HepG2 (cell line): ENCODE measurements at regions not wholly inside any gene's neighbourhood (a gene's known extent, or its start where the extent isn't known, plus 50 kb on each side); places are given as distances from the start of the nearest gene placed in this dataset.

Experiments used
- ATAC-seq: fragments of 200-7000 bp; cut with Tn5 transposase; 3 replicates; pipeline ENCODE4 v1.9.1; 2020; ENCODE audit warnings: mild to moderate bottlenecking, moderate library complexity
- BruUV-seq: library from RNA; stranded (reverse); fragments of 400-500 nt; replicated peaks from 2 replicates; lab custom pipeline; 2021; lab: Mats Ljungman, UMichigan
- CTCF ChIA-PET: fragments of 300-600 bp; formaldehyde crosslinking; extraction: SDS; loops from one replicate; lab custom pipeline; 2021; ENCODE audit warnings: low total read pairs, inconsistent platforms, low intra/inter-chr PET ratio; lab: Yijun Ruan, JAX
- POLR2A ChIA-PET: fragments of 350-600 bp; sonication (Branson Sonifier 250); formaldehyde crosslinking; loops from one replicate; lab custom pipeline; 2020; ENCODE audit warnings: antibody characterized with exemption, inconsistent platforms; lab: Yijun Ruan, JAX
- DNase-seq: peaks from one replicate; pipeline ENCODE4 v3.0.0-alpha.2; 2015; ENCODE audit warnings: low spot score
- FAIRE-seq: peaks from 3 replicates; lab custom pipeline; 2011; peaks lifted over from hg19 to GRCh38; lab: Jason Lieb, UNC
- H2AFZ ChIP-seq: one replicate; pipeline ENCODE4 v1.6.1; 2011; ENCODE audit warnings: low read length, inconsistent platforms
- H3K27ac ChIP-seq: fragments of 300-600 bp; 3 replicates; pipeline ENCODE4 v1.8.0; 2011; ENCODE audit warnings: mixed run types, mild to moderate bottlenecking, mixed read lengths, low read length, inconsistent platforms; ENCODE audit not compliant: insufficient read depth; ENCODE audit errors: extremely low read length
- H3K27me3 ChIP-seq, 2 experiments: fragments of 200-600 bp in 1 of 2; 2 replicates in 1 of 2; 3 replicates in 1 of 2; pipeline versions ENCODE4 v1.6.0 to v1.8.0; 2011; ENCODE audit warnings: low read length in 2 of 2, mild to moderate bottlenecking in 2 of 2, moderate library complexity in 2 of 2, inconsistent platforms in 1 of 2; ENCODE audit not compliant: insufficient read depth in 2 of 2, control insufficient read depth in 1 of 2
- H3K36me3 ChIP-seq, 2 experiments: fragments of 200-600 bp in 1 of 2; replicated peaks in 1 of 2; 2 replicates in 1 of 2; 3 replicates in 1 of 2; pipeline versions ENCODE4 v1.5.1 to v1.8.0; 2011; ENCODE audit warnings: low read length in 2 of 2, inconsistent platforms in 1 of 2; ENCODE audit not compliant: insufficient read depth in 2 of 2, control insufficient read depth in 1 of 2
- H3K4me1 ChIP-seq: 2 replicates; pipeline ENCODE4 v1.5.1; 2012; ENCODE audit warnings: low read length, inconsistent platforms; ENCODE audit not compliant: insufficient read depth
- H3K4me2 ChIP-seq: 2 replicates; pipeline ENCODE4 v1.6.0; 2011; ENCODE audit warnings: low read depth, low read length, inconsistent platforms
- H3K4me3 ChIP-seq, 3 experiments: fragments of 200-600 bp in 1 of 3; sonication (generic), shearing (Covaris generic) in 1 of 3; replicated peaks in 1 of 3; 2 replicates each; pipeline ENCODE4 v1.5.1; 2011 to 2016; ENCODE audit warnings: low read length in 3 of 3, inconsistent platforms in 2 of 3, low read depth in 2 of 3, mild to moderate bottlenecking in 2 of 3, control low read depth in 1 of 3, mixed read lengths in 1 of 3; ENCODE audit not compliant: insufficient read depth in 1 of 3
- H3K79me2 ChIP-seq: one replicate; pipeline ENCODE4 v1.6.1; 2011; ENCODE audit warnings: low read length, inconsistent platforms; ENCODE audit not compliant: insufficient read depth
- H3K9ac ChIP-seq: 2 replicates; pipeline ENCODE4 v1.6.0; 2011; ENCODE audit warnings: mild to moderate bottlenecking, low read depth, low read length, inconsistent platforms; ENCODE audit not compliant: insufficient read depth
- H3K9me3 ChIP-seq: 2 replicates; pipeline ENCODE4 v1.5.1; 2012; ENCODE audit warnings: mild to moderate bottlenecking, low read length
- H4K20me1 ChIP-seq: 2 replicates; pipeline ENCODE4 v1.6.0; 2011; ENCODE audit warnings: inconsistent platforms, mild to moderate bottlenecking, low read length, moderate library complexity; ENCODE audit not compliant: insufficient read depth
- ATF7-NPFF ChIP-seq: sonication (generic); formaldehyde crosslinking; IDR thresholded peaks from 2 replicates; pipeline ENCODE4 v1.8.1; 2023; ENCODE audit warnings: mild to moderate bottlenecking, low read depth, missing genetic modification reagents, moderate library complexity
- HCFC1 ChIP-seq: fragments of 150-350 bp; IDR thresholded peaks from 2 replicates; pipeline ENCODE4 v1.6.1; 2014; ENCODE audit warnings: low read depth, low read length
- KLF15 ChIP-seq: sonication (generic); formaldehyde crosslinking; IDR thresholded peaks from 2 replicates; pipeline ENCODE4 v1.8.1; 2023; ENCODE audit warnings: borderline replicate concordance, mild to moderate bottlenecking, inconsistent platforms, missing genetic modification reagents, mixed read lengths
- KMT2B ChIP-seq: IDR thresholded peaks from 2 replicates; pipeline ENCODE4 v1.6.1; 2016; ENCODE audit warnings: missing genetic modification reagents, missing compliant biosample characterization
- RARG ChIP-seq: sonication (generic); formaldehyde crosslinking; IDR thresholded peaks from 2 replicates; pipeline ENCODE4 v1.4.0; 2020; ENCODE audit warnings: low read depth, mild to moderate bottlenecking, missing genetic modification reagents
- REXO4 ChIP-seq: sonication (generic); formaldehyde crosslinking; IDR thresholded peaks from 2 replicates; pipeline ENCODE4 v1.8.0; 2022; ENCODE audit warnings: missing genetic modification reagents, mild to moderate bottlenecking, borderline replicate concordance
- RFX5 ChIP-seq: IDR thresholded peaks from 2 replicates; pipeline ENCODE4 v1.6.1; 2011; ENCODE audit warnings: low read depth, low read length, improper control_type of control experiment
- TEAD2 ChIP-seq: sonication (generic); formaldehyde crosslinking; IDR thresholded peaks from 2 replicates; pipeline ENCODE4 v1.9.0; 2021; ENCODE audit warnings: missing genetic modification reagents
- ZBTB20 ChIP-seq: sonication (generic); formaldehyde crosslinking; IDR thresholded peaks from 2 replicates; pipeline ENCODE4 v1.8.1; 2023; ENCODE audit warnings: missing genetic modification reagents, low read depth, mild to moderate bottlenecking, borderline replicate concordance
- ZNF552 ChIP-seq: sonication (generic); formaldehyde crosslinking; IDR thresholded peaks from 2 replicates; pipeline ENCODE4 v1.9.0; 2022; ENCODE audit warnings: missing genetic modification reagents, mild to moderate bottlenecking, borderline replicate concordance
- WGBS: methylation state at CpG from one replicate; pipeline ENCODE4 v1.1.6; 2017; ENCODE audit warnings: low lambda C conversion rate; 5-methylcytosine and 5-hydroxymethylcytosine counted together
- in situ Hi-C: cut with HindIII; loops from 2 replicates; pipeline ENCODE4 v1.10.0; 2017; ENCODE audit warnings: low pct_unique_long_range_greater_than_20kb; ENCODE audit not compliant: extremely low pct_ligation_motif_present
- intact Hi-C: fragments of 100-400 bp; cut with micrococcal nuclease; formaldehyde crosslinking; loops from one replicate; pipeline ENCODE4 v1.10.0; 2022; ENCODE audit not compliant: unreplicated experiment
- TF ChIP-seq, protein P1 (sequence below), 2 experiments: sonication (generic) in 1 of 2; formaldehyde crosslinking in 1 of 2; IDR thresholded peaks; 2 replicates each; pipeline versions ENCODE4 v1.5.1 to v1.6.1; 2011 to 2020; ENCODE audit warnings: borderline replicate concordance in 1 of 2, low read depth in 1 of 2, low read length in 1 of 2, mild to moderate bottlenecking in 1 of 2, missing genetic modification reagents in 1 of 2, moderate library complexity in 1 of 2
- TF ChIP-seq, protein P2 (sequence below): sonication (generic); formaldehyde crosslinking; IDR thresholded peaks from 2 replicates; pipeline ENCODE4 v1.8.0; 2022; ENCODE audit warnings: missing genetic modification reagents, low read depth, mild to moderate bottlenecking, borderline replicate concordance
- TF ChIP-seq, protein P3 (sequence below): sonication (generic); formaldehyde crosslinking; IDR thresholded peaks from 2 replicates; pipeline ENCODE4 v1.8.0; 2022; ENCODE audit warnings: missing genetic modification reagents, mild to moderate bottlenecking, moderate library complexity, borderline replicate concordance
- TF ChIP-seq, protein P4 (sequence below): sonication (generic); formaldehyde crosslinking; IDR thresholded peaks from 2 replicates; pipeline ENCODE4 v1.5.0; 2020; ENCODE audit warnings: mild to moderate bottlenecking, missing genetic modification reagents

DNA sequence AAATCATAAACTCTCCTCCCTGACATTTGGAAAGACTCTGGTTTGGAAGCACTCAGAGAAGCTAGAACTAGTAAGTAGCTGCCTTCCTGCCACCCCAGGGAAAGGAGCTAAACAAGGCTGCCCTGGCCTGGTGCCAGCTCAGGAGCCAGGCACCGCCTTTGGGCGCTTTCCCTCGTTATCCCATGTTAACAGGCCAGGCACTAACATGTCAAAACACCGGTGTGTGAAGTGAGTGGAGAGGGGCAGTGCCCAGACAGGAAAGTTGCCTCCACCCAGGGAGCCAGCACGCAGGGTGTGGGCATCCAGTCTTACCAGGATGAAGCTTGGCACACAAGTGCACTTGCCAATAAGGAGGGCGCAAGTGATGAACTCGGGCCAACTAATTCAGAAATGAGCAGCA, 346.8 kb downstream of the RRAGC start (continued):
- TF ChIP-seq KLF15 (CRISPR knock-in tag) (no peak), REXO4 (CRISPR knock-in tag) (no peak), HCFC1 (no peak), RARG (CRISPR knock-in tag) (no peak), TEAD2 (CRISPR knock-in tag) (no peak), ATF7-NPFF (no peak), RFX5 (no peak)
- TF ChIP-seq, protein P1, sequence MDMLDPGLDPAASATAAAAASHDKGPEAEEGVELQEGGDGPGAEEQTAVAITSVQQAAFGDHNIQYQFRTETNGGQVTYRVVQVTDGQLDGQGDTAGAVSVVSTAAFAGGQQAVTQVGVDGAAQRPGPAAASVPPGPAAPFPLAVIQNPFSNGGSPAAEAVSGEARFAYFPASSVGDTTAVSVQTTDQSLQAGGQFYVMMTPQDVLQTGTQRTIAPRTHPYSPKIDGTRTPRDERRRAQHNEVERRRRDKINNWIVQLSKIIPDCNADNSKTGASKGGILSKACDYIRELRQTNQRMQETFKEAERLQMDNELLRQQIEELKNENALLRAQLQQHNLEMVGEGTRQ (IDR thresholded peaks at IDR 0.05; ENCODE audit: low read depth, low read length), result no peak
- TF ChIP-seq, protein P1 (CRISPR knock-in tag; IDR thresholded peaks at IDR 0.05; ENCODE audit: borderline replicate concordance), result no peak
- TF ChIP-seq, protein P2, sequence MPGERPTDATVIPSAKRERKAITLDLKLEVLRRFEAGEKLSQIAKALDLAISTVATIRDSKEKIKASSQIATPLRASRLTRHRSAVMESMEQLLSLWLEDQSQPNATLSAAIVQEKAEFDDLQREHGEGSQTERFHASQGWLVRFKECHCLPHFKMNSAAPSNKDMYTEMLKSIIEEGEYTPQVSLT (CRISPR knock-in tag), result no peak

DNA sequence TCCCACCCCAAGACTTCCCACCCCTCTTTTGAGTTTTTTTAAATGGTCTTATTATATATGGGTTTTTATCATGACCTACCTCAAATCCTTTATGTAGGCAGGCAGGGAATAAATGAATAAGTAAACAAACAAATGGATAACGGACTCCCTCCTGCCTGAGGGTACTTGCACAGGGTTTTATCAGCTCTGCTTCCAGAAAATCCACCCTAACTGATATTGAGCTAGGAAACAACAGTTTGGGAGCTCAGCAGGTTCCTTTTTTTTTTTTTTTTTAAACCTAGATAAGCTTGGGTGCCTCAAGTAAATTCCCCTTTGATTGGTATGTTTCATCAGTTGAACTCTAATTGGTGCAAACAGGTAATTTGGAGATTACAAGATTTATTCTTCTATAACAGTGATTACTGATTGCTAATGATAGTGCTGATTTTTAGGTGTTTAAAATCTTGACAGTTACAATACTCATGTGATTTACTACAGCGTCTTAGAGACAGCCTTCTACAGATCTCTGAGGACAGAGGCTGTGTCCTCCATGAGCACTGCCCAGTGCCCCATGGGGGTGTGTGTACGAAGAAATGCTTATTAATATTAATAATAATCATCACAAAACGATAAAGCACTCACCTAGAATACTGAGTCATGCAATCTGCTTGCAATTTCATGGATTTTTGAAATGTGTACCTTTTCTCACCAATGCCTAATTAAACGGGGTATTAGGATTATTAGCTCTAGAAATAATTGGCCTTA, 347.4 kb downstream of the RRAGC start:
- Histone ChIP-seq H3K27ac (no peak overlapping the region), H3K4me1 (no peaks in the 10 kb centered on the region), H3K4me3 (no peak overlapping the region), H3K79me2 (no peaks in the 10 kb centered on the region), H3K4me2 (no peak overlapping the region), H3K36me3 (no peaks in the 10 kb centered on the region), H3K27me3 (no peaks in the 10 kb centered on the region), H4K20me1 (no peaks in the 10 kb centered on the region), H2AFZ (no peak overlapping the region), H3K9ac (no peak overlapping the region), H3K9me3 (no peaks in the 10 kb centered on the region)
- POLR2A ChIA-PET, result no interaction called here
- CTCF ChIA-PET, result no interaction called here
- BruUV-seq, result no TSS peak
- 4% methylated on average over 5 of the region's 5 CpGs for WGBS
- ATAC-seq, result no peak
- in situ Hi-C loops (no loop called here), intact Hi-C loops (no loop called here)
- FAIRE-seq, result no peak
- no peak for DNase-seq
- no peak for TF ChIP-seq ZNF552 (CRISPR knock-in tag)
- no peak for TF ChIP-seq KMT2B (CRISPR knock-in tag)
- TF ChIP-seq, protein P3, sequence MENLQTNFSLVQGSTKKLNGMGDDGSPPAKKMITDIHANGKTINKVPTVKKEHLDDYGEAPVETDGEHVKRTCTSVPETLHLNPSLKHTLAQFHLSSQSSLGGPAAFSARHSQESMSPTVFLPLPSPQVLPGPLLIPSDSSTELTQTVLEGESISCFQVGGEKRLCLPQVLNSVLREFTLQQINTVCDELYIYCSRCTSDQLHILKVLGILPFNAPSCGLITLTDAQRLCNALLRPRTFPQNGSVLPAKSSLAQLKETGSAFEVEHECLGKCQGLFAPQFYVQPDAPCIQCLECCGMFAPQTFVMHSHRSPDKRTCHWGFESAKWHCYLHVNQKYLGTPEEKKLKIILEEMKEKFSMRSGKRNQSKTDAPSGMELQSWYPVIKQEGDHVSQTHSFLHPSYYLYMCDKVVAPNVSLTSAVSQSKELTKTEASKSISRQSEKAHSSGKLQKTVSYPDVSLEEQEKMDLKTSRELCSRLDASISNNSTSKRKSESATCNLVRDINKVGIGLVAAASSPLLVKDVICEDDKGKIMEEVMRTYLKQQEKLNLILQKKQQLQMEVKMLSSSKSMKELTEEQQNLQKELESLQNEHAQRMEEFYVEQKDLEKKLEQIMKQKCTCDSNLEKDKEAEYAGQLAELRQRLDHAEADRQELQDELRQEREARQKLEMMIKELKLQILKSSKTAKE, result no peak
- TF ChIP-seq, protein P4, sequence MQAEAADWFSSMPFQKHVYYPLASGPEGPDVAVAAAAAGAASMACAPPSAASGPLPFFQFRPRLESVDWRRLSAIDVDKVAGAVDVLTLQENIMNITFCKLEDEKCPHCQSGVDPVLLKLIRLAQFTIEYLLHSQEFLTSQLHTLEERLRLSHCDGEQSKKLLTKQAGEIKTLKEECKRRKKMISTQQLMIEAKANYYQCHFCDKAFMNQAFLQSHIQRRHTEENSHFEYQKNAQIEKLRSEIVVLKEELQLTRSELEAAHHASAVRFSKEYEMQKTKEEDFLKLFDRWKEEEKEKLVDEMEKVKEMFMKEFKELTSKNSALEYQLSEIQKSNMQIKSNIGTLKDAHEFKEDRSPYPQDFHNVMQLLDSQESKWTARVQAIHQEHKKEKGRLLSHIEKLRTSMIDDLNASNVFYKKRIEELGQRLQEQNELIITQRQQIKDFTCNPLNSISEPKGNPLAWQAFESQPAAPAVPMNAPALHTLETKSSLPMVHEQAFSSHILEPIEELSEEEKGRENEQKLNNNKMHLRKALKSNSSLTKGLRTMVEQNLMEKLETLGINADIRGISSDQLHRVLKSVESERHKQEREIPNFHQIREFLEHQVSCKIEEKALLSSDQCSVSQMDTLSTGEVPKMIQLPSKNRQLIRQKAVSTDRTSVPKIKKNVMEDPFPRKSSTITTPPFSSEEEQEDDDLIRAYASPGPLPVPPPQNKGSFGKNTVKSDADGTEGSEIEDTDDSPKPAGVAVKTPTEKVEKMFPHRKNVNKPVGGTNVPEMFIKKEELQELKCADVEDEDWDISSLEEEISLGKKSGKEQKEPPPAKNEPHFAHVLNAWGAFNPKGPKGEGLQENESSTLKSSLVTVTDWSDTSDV (CRISPR knock-in tag), result no peak
- TF ChIP-seq ZBTB20, result no peak
